BE2C (cell line): ENCODE measurements at regions not wholly inside any gene's neighbourhood (a gene's known extent, or its start where the extent isn't known, plus 50 kb on each side); places are given as distances from the start of the nearest gene placed in this dataset.

Experiments used
- DNase-seq: peaks from one replicate; pipeline ENCODE4 v3.0.0-alpha.2; 2020
- H3K27me3 ChIP-seq: fragments of 250-450 bp; sonication (Bioruptor Pico); 2 replicates; pipeline ENCODE4 v1.5.1; 2020; ENCODE audit warnings: mild to moderate bottlenecking
- H3K36me3 ChIP-seq: fragments of 250-450 bp; sonication (Bioruptor Pico); 2 replicates; pipeline ENCODE4 v1.5.1; 2020; ENCODE audit warnings: mild to moderate bottlenecking
- H3K4me1 ChIP-seq: fragments of 250-450 bp; sonication (Bioruptor Pico); 2 replicates; pipeline ENCODE4 v1.5.1; 2020
- H3K4me3 ChIP-seq: 2 replicates; pipeline ENCODE4 v1.5.1; 2011; ENCODE audit warnings: low read depth, low read length
- H3K9me3 ChIP-seq: fragments of 250-450 bp; sonication (Bioruptor Pico); 2 replicates; pipeline ENCODE4 v1.5.1; 2020
- CTCF ChIP-seq: IDR thresholded peaks from 2 replicates; pipeline ENCODE4 v1.5.1; 2012; ENCODE audit warnings: mild to moderate bottlenecking, low read depth, low read length

DNA sequence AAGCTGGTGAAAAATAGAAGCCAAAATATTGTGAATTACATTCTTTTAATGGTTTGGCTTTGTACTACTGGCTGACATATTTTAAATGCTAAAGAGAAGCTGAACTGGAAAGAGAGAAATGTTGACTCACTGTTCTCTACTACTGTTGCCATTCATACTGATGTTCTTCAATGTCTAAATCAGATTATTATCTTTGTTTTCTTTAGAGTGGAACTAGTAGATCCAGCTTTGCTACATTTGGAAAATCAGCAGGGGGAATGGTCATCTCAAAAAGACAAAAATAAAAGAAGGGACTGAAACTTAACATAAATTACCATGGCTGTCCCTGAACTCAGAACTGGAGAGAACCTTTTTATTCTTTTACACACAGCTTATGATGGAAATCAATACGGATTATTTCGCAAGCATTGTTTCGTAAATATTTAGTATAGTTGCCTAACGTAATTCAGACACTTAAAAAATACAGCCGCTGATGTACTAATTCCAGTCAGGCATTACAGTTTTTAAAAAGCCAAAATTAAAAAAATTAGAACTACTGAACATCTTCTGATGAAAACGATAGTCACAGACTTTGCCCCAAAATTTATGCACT lies 76.3 kb upstream of the OTX2 start:
- Histone ChIP-seq H3K36me3 (no peaks in the 10 kb centered on the region), H3K9me3 (no peaks in the 10 kb centered on the region), H3K4me3 (no peak overlapping the region), H3K27me3 (peaks cover 10% of the 10 kb centered on the region), H3K4me1 (no peaks in the 10 kb centered on the region)
- TF ChIP-seq CTCF, result no peak
- no peak for DNase-seq

GRCh38 chr14:56885825-56886224 lies 75.5 kb upstream of the OTX2 start:
- DNase-seq, result no peak
- Histone ChIP-seq H3K36me3 (no peaks in the 10 kb centered on the region), H3K4me1 (no peaks in the 10 kb centered on the region), H3K27me3 (peaks cover 10% of the 10 kb centered on the region), H3K9me3 (no peaks in the 10 kb centered on the region), H3K4me3 (no peak overlapping the region)
- no peak for TF ChIP-seq CTCF

DNA sequence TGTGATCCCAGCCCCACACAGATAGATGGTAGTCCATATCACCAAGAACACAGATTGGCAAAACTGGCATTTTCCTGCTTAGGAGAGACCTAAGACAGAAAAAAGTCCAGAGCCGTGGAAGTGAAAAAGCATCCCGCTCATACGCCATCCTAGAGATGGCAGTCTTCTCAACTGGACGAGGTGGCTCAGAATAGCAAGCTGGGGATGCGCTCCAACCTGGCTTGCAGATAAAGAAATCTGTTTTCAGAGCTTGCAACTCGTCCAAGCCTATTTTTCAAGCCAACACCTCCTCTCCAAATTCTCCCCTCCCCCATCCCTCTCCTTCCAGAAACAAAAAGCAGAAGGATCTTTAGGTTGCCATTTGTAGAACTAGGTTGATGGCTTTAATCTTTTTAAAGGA lies 74.3 kb upstream of the OTX2 start:
- Histone ChIP-seq H3K27me3 (peaks cover 10% of the 10 kb centered on the region), H3K9me3 (no peaks in the 10 kb centered on the region), H3K4me1 (no peaks in the 10 kb centered on the region), H3K36me3 (no peaks in the 10 kb centered on the region), H3K4me3 (no peak overlapping the region)
- no peak for TF ChIP-seq CTCF
- DNase-seq, result no peak

GRCh38 chr14:56881181-56881580 lies 70.9 kb upstream of the OTX2 start:
- Histone ChIP-seq H3K27me3 (no peaks in the 10 kb centered on the region; the same call in none of the 2 replicates), H3K36me3 (no peaks in the 10 kb centered on the region), H3K9me3 (no peaks in the 10 kb centered on the region), H3K4me3 (no peak overlapping the region), H3K4me1 (no peaks in the 10 kb centered on the region)
- TF ChIP-seq CTCF, result no peak
- DNase-seq, result no peak

- H3K4me1 ChIP-seq, result no peaks in the 10 kb centered on the region
- no peak for TF ChIP-seq CTCF
- no peaks in the 10 kb centered on the region for H3K9me3 ChIP-seq
- no peak overlapping the region for H3K4me3 ChIP-seq
- no peaks in the 10 kb centered on the region; the same call in 1 of the 2 replicates for H3K27me3 ChIP-seq
- no peak for DNase-seq
- H3K36me3 ChIP-seq, result no peaks in the 10 kb centered on the region
Measured at GRCh38 chr14:56878766-56879165, 68.5 kb upstream of the OTX2 start.

GRCh38 chr14:56875104-56875675 lies 64.9 kb upstream of the OTX2 start:
- Histone ChIP-seq H3K9me3 (no peaks in the 10 kb centered on the region; the same call in 1 of the 2 replicates), H3K27me3 (peaks cover 3% of the 10 kb centered on the region; the same call in 1 of the 2 replicates), H3K36me3 (no peaks in the 10 kb centered on the region), H3K4me3 (no peak overlapping the region), H3K4me1 (no peaks in the 10 kb centered on the region)
- no peak for TF ChIP-seq CTCF
- no peak for DNase-seq
